B cell (primary cell): ENCODE measurements at regions not wholly inside any gene's neighbourhood (a gene's known extent, or its start where the extent isn't known, plus 50 kb on each side); places are given as distances from the start of the nearest gene placed in this dataset.

Experiments
- EZH2 ChIP-seq: IDR thresholded peaks from 2 replicates; pipeline ENCODE4 v1.6.1; 2012; ENCODE audit warnings: borderline replicate concordance, low read depth, mild to moderate bottlenecking, moderate library complexity, low read length; ENCODE audit not compliant: insufficient read depth, poor library complexity, severe bottlenecking
- TF ChIP-seq, protein P1 (sequence below): fragments of 200-600 bp; IDR thresholded peaks from one replicate; pipeline ENCODE4 v1.8.0; 2022; ENCODE audit warnings: antibody characterized with exemption, mild to moderate bottlenecking

GRCh38 chr4:138455097-138455496 lies 212.9 kb upstream of the SLC7A11 start:
- TF ChIP-seq, protein P1, sequence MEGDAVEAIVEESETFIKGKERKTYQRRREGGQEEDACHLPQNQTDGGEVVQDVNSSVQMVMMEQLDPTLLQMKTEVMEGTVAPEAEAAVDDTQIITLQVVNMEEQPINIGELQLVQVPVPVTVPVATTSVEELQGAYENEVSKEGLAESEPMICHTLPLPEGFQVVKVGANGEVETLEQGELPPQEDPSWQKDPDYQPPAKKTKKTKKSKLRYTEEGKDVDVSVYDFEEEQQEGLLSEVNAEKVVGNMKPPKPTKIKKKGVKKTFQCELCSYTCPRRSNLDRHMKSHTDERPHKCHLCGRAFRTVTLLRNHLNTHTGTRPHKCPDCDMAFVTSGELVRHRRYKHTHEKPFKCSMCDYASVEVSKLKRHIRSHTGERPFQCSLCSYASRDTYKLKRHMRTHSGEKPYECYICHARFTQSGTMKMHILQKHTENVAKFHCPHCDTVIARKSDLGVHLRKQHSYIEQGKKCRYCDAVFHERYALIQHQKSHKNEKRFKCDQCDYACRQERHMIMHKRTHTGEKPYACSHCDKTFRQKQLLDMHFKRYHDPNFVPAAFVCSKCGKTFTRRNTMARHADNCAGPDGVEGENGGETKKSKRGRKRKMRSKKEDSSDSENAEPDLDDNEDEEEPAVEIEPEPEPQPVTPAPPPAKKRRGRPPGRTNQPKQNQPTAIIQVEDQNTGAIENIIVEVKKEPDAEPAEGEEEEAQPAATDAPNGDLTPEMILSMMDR: no peak
- no peak for TF ChIP-seq EZH2
